Ishikawa (cell line): ENCODE measurements at regions not wholly inside any gene's neighbourhood (a gene's known extent, or its start where the extent isn't known, plus 50 kb on each side); places are given as distances from the start of the nearest gene placed in this dataset.

Source experiments
- CEBPB ChIP-seq: IDR thresholded peaks from 2 replicates; pipeline ENCODE4 v1.6.1; 2012
- CREB1 ChIP-seq: IDR thresholded peaks from 2 replicates; pipeline ENCODE4 v1.6.1; 2012; ENCODE audit warnings: low read depth
- EGR1 ChIP-seq: IDR thresholded peaks from 2 replicates; pipeline ENCODE4 v1.6.1; 2012
- EP300 ChIP-seq: IDR thresholded peaks from 2 replicates; pipeline ENCODE4 v1.6.1; 2012; ENCODE audit warnings: borderline replicate concordance
- FOXM1 ChIP-seq: IDR thresholded peaks from 2 replicates; pipeline ENCODE4 v1.6.1; 2012; ENCODE audit warnings: low read depth, borderline replicate concordance
- MAX ChIP-seq: IDR thresholded peaks from 2 replicates; pipeline ENCODE4 v1.6.1; 2012
- NFIC ChIP-seq: IDR thresholded peaks from 2 replicates; pipeline ENCODE4 v1.6.1; 2012
- RAD21 ChIP-seq: IDR thresholded peaks from 2 replicates; pipeline ENCODE4 v1.6.1; 2012; ENCODE audit warnings: low read depth
- REST ChIP-seq: IDR thresholded peaks from 2 replicates; pipeline ENCODE4 v1.6.1; 2012; ENCODE audit warnings: low read depth, mild to moderate bottlenecking
- TAF1 ChIP-seq: IDR thresholded peaks from 2 replicates; pipeline ENCODE4 v1.6.1; 2012; ENCODE audit warnings: low read depth, mild to moderate bottlenecking
- TCF12 ChIP-seq: IDR thresholded peaks from 2 replicates; pipeline ENCODE4 v1.6.1; 2012; ENCODE audit warnings: low read depth
- TEAD4 ChIP-seq: IDR thresholded peaks from 2 replicates; pipeline ENCODE4 v1.6.1; 2012
- YY1 ChIP-seq: IDR thresholded peaks from 2 replicates; pipeline ENCODE4 v1.6.1; 2012; ENCODE audit warnings: low read depth
- ZBTB7A ChIP-seq: IDR thresholded peaks from 2 replicates; pipeline ENCODE4 v1.6.1; 2012; ENCODE audit warnings: low read depth
- TF ChIP-seq, protein P1 (sequence below): IDR thresholded peaks from 2 replicates; pipeline ENCODE4 v1.6.1; 2012

DNA sequence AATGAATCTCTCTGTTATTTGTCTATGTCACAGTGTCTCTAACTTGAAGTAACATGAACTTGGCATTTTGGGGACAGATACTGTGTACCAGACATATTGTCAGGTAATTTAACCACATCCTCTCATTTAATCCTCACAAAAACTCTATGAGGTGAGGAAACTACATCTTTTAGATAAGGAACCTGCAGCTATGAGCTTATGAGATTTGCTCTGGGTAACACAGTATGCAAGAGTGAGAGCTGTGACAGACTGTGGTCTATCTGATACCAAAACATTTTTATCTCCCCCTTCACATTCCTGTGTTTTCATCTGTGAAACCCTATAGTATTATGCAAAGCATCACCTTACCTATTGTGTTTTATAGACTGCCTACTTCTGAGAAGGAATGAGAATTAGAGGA is 58.4 kb upstream of the HS3ST1 start:
- TF ChIP-seq TCF12 = no peak
- TF ChIP-seq MAX = no peak
- TF ChIP-seq, protein P1, sequence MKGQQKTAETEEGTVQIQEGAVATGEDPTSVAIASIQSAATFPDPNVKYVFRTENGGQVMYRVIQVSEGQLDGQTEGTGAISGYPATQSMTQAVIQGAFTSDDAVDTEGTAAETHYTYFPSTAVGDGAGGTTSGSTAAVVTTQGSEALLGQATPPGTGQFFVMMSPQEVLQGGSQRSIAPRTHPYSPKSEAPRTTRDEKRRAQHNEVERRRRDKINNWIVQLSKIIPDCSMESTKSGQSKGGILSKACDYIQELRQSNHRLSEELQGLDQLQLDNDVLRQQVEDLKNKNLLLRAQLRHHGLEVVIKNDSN = no peak

DNA sequence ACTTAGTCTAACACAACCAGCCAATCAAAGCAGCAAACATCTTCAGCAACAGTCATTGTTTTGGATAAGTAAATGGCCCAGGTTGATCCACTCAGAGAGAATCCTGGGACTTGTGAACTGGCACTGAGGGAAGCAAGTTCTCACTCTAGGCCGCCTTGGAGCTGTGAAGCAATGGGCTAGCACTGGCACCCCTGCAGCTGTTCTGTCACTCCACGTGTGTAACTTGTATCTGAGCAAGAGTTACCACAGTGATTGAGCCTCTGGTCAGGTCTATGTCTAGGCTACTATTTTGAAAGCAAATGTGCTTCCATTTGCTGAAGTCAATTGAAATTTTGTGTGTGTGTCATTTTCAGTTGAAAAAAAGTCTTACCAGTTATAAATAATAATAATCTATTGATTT is 57.2 kb upstream of the HS3ST1 start:
- TF ChIP-seq TEAD4 = no peak
- TF ChIP-seq TAF1 = no peak

GRCh38 chr4:11484531-11484930 is 55.8 kb upstream of the HS3ST1 start:
- TF ChIP-seq EP300 (no peak), NFIC (no peak), MAX (no peak), CREB1 (no peak), REST (no peak), EGR1 (no peak), CEBPB (no peak), TEAD4 (no peak), RAD21 (no peak), FOXM1 (no peak), TCF12 (no peak), TAF1 (no peak), YY1 (no peak), ZBTB7A (no peak)
- TF ChIP-seq, protein P1 = no peak

GRCh38 chr4:11483046-11483445 is 54.4 kb upstream of the HS3ST1 start:
- no peak for TF ChIP-seq ZBTB7A
- TF ChIP-seq TAF1 = no peak
- no peak for TF ChIP-seq EGR1
- no peak for TF ChIP-seq NFIC

DNA sequence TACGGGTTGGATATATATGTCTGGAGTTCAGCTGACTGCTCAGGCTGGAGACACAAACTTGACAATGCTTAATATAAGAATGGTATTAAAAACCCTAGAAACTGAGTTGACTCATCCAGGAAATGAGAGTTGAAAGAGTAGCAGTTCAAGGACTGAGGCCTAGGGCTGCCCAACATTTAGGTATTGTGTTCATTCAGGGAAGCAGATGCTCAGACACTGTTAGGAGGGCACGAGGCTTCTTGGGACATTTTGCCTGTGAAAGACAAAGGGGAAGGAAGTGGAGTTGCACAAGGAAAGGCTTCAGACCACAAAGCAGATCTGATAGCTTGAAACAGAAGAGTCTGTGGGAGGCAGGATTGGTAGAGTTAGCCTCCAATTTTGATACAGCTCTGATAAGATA is 52.0 kb upstream of the HS3ST1 start:
- TF ChIP-seq TAF1 (no peak), EGR1 (no peak), CEBPB (no peak), FOXM1 (no peak), YY1 (no peak), ZBTB7A (no peak), NFIC (no peak), CREB1 (no peak), REST (no peak), EP300 (no peak), TCF12 (no peak), RAD21 (no peak), MAX (no peak), TEAD4 (no peak)
- TF ChIP-seq, protein P1 = no peak
